ENCODE measurements at regions not wholly inside any gene's neighbourhood (a gene's known extent, or its start where the extent isn't known, plus 50 kb on each side); places are given as distances from the start of the nearest gene placed in this dataset.
A peak's percentile ranks its signal among the peaks of the same experiment; 100 is the strongest.

GRCh38 chr2:9745153-9745899, 97.9 kb upstream of the TAF1B start:
- Histone ChIP-seq H3K27me3 (ENCODE audit: insufficient read depth, low read length) (no peaks in the 10 kb centered on the region), H3K9me3 (ENCODE audit: control insufficient read depth in 1 of 2, insufficient read depth in 1 of 2, low read depth in 1 of 2, low read length in 2 of 2) (no peaks in the 10 kb centered on the region), H3K27ac (ENCODE audit: low read depth, low read length) (no peak overlapping the region), H4K20me1 (ENCODE audit: insufficient read depth) (no peaks in the 10 kb centered on the region), H3K4me1 (ENCODE audit: control insufficient read depth in 1 of 2, insufficient read depth in 2 of 2, low read length in 2 of 2) (peaks cover 5 to 26% of the 10 kb centered on the region in 2 experiments; a peak in 3 of 4 replicates), H3K9me2 (ENCODE audit: insufficient read depth) (no peaks in the 10 kb centered on the region), H3K4me3 (replicated peaks in 1 of 2; ENCODE audit: low read depth in 1 of 2, low read length in 2 of 2) (no peak overlapping the region), H3K79me2 (ENCODE audit: insufficient read depth, low read length) (no peaks in the 10 kb centered on the region), H3K36me3 (ENCODE audit: control insufficient read depth in 1 of 2, insufficient read depth in 2 of 2, low read length in 2 of 2) (no peaks in the 10 kb centered on the region), H3K9ac (ENCODE audit: low read length) (no peak overlapping the region), H2AFZ (ENCODE audit: low read depth, low read length, poor library complexity, severe bottlenecking) (no peak overlapping the region), H3K4me2 (ENCODE audit: low read length) (peak overlapping the region; percentile 24)
- TF ChIP-seq TCF7L2 (IDR thresholded peaks at IDR 0.05; ENCODE audit: borderline replicate concordance, extremely low read depth, insufficient read depth, insufficient read length): no peak
- TF ChIP-seq ZFX (IDR thresholded peaks at IDR 0.05): no peak
- TF ChIP-seq SRF (IDR thresholded peaks at IDR 0.05; ENCODE audit: low read depth): no peak
- TF ChIP-seq YY1 (IDR thresholded peaks at IDR 0.05; ENCODE audit: extremely low read depth, insufficient replicate concordance, low read depth, low read length): no peak
- TF ChIP-seq SIN3A (IDR thresholded peaks at IDR 0.05; ENCODE audit: low read depth): no peak
- no peak for TF ChIP-seq SP1 (IDR thresholded peaks at IDR 0.05; ENCODE audit: low read depth)
- TF ChIP-seq, protein P1, sequence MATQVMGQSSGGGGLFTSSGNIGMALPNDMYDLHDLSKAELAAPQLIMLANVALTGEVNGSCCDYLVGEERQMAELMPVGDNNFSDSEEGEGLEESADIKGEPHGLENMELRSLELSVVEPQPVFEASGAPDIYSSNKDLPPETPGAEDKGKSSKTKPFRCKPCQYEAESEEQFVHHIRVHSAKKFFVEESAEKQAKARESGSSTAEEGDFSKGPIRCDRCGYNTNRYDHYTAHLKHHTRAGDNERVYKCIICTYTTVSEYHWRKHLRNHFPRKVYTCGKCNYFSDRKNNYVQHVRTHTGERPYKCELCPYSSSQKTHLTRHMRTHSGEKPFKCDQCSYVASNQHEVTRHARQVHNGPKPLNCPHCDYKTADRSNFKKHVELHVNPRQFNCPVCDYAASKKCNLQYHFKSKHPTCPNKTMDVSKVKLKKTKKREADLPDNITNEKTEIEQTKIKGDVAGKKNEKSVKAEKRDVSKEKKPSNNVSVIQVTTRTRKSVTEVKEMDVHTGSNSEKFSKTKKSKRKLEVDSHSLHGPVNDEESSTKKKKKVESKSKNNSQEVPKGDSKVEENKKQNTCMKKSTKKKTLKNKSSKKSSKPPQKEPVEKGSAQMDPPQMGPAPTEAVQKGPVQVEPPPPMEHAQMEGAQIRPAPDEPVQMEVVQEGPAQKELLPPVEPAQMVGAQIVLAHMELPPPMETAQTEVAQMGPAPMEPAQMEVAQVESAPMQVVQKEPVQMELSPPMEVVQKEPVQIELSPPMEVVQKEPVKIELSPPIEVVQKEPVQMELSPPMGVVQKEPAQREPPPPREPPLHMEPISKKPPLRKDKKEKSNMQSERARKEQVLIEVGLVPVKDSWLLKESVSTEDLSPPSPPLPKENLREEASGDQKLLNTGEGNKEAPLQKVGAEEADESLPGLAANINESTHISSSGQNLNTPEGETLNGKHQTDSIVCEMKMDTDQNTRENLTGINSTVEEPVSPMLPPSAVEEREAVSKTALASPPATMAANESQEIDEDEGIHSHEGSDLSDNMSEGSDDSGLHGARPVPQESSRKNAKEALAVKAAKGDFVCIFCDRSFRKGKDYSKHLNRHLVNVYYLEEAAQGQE (IDR thresholded peaks at IDR 0.05; ENCODE audit: low read depth): no peak
- TF ChIP-seq, protein P2, sequence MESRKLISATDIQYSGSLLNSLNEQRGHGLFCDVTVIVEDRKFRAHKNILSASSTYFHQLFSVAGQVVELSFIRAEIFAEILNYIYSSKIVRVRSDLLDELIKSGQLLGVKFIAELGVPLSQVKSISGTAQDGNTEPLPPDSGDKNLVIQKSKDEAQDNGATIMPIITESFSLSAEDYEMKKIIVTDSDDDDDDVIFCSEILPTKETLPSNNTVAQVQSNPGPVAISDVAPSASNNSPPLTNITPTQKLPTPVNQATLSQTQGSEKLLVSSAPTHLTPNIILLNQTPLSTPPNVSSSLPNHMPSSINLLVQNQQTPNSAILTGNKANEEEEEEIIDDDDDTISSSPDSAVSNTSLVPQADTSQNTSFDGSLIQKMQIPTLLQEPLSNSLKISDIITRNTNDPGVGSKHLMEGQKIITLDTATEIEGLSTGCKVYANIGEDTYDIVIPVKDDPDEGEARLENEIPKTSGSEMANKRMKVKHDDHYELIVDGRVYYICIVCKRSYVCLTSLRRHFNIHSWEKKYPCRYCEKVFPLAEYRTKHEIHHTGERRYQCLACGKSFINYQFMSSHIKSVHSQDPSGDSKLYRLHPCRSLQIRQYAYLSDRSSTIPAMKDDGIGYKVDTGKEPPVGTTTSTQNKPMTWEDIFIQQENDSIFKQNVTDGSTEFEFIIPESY (IDR thresholded peaks at IDR 0.05; ENCODE audit: extremely low read depth, insufficient replicate concordance, low read length): no peak
- DNase-seq (ENCODE audit: low read depth, low spot score): no peak
- ChIA-PET POLR2A (no interaction called here), CTCF (no interaction called here), RAD21 (ENCODE audit: low non-redundant PET in 1 of 2, low total read pairs in 2 of 2, uncharacterized antibody in 2 of 2, unreplicated experiment in 2 of 2) (no interaction called here)
- intact Hi-C loops (cut with micrococcal nuclease): no loop called here
- BruUV-seq (replicated peaks): no TSS peak
- no peak for ATAC-seq

Data from HCT116 (cell line).